Activated CD8-positive, alpha-beta memory T cell treated with anti-CD3 and anti-CD28 coated beads for 48 hours (primary cell): ENCODE measurements at regions not wholly inside any gene's neighbourhood (a gene's known extent, or its start where the extent isn't known, plus 50 kb on each side); places are given as distances from the start of the nearest gene placed in this dataset.

Experiments
- DNase-seq, 3 experiments: peaks; one replicate each; pipeline ENCODE4 v3.0.0-alpha.2; 2020; ENCODE audit warnings: low read depth in 2 of 3, low spot score in 2 of 3

DNA sequence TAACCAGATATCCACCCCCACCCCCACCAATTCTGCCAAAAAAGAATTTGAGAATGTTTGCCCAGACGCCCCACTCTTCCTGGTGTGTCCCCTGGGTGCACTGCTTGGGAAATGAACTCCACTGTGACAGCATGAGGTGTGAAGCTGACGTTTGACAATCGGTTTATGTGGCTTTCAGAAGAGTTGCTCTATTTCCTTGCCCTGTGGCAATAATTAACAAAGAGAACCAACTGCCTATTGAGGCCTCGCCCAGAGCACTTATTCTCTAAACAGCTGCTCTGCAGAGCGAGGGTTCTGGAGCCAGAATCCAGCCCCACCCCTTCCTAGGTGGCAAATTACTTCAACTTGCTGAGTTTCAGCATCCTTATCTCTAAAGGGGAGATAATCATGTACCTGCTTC, 115.8 kb upstream of the SIX3 start:
- no peak for DNase-seq

DNA sequence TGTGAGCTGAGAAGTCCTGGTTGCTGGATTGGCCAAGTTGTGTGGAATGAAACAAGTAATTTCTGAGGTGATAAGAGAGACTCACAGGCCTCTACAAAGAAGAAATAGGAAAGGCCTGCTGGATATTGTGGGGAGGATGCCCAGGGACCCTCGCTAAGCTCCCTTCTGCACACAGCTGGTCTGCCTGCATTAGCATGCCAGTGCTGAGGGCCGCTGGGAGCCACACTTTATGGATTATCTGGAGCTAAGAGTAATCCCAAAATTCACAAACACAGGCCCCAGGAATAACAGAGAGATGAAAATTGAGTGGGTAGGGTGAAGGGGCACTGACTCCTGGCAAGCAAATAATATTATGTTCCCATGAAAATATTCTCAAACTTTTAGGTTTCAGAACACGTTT, 114.9 kb upstream of the SIX3 start:
- no peak for DNase-seq

DNA sequence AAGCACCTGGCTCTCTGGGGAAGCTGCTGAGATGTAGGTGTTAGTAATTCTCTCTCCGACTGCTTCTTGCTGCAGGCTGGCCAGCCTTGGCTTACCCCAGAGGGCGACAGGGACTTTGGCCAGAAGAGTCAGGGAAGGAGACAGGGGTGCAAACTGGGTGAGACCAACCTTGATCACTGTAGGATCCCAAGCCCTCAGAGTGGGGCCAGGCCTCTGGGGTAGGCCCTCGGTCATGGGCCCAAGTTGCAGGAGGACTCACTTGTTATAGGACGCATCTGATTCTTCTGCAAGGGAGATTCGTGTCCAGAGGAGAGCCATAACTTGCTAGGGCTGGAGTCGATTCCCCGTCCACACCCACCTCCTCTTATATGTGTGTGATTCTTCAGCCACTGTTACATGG, 111.7 kb upstream of the SIX3 start:
- no peak for DNase-seq

DNA sequence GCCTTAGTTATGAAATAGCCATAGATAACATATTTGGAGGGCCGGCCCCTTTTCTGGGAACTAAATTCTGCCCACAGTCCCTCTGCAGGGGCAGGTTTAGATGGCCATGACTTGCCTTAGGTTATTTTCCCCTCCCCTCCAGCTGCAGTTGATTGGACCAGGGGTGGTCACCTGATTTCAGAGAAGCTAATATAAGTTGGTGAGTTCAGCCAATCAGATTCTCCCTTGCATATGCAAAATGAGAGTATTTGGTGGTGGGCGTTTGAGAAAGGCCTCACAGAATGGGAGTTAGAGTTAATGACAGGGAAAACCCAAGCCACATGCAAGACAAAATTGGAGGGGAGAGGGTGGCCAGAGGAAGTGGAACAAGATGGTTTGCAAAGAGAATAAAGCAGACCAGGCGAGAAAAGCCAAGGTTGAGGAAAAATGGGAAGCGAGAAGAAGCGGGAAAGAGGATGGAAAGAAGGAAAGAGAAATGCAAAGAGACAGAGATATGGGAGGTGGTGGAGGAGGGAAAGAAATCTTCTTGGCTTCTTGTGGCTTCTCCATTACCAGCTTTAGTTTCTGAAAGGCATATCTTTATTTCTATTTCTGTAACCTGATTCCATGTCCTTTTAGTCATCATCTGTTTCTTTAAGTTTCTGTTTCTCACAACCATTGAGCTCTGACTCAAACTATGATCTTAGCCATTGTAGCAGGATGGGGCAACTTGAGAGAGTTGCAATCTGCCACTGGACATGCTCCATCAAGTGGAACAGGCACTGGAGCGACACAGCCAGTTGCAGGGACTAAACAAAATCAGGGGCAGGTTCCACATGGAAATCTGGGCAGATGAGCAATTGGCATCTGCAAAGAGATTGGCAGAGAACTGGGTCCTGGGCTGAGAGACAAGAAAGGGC, 108.1 kb upstream of the SIX3 start:
- no peak for DNase-seq

DNA sequence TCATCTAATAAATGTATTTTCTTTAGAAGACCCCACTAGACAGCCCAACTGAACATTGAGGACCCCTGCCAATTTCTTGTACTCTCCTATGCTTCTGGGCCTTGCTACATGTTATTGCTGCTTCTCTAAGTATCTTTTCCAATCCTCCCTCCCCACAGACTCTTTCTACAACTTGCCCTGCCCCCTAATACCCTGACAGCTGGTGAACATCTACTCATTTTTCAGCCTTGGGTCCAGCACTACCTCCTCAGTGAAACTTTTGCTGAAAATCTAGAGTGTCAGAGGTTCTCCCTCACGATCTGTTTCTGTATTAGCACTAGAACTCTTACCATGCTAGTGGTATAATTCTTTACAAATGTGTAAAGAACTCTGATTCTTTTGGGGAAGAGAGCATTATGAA, 106.8 kb upstream of the SIX3 start:
- no peak for DNase-seq

DNA sequence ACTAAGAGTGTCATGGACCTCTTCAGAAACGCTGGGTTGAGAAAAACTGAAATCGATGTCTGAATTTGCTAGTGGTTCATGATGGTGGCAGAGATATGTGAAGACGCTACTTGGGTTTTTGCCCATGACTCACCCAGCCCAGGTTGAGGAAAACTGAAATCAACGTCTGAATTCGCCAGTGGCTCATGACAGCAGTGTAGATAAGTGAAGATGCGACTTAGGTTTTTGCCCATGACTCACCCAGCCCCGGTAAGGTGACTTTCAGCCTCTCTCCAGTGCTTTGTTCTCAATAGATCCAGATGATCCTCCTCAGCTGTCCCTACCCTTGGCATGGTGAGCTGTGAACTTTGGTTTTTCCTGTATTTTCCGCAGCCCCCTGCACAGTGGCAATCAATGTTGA, 105.3 kb upstream of the SIX3 start:
- DNase-seq = peak in 2 of 3 experiments; percentile 28 to 30

DNA sequence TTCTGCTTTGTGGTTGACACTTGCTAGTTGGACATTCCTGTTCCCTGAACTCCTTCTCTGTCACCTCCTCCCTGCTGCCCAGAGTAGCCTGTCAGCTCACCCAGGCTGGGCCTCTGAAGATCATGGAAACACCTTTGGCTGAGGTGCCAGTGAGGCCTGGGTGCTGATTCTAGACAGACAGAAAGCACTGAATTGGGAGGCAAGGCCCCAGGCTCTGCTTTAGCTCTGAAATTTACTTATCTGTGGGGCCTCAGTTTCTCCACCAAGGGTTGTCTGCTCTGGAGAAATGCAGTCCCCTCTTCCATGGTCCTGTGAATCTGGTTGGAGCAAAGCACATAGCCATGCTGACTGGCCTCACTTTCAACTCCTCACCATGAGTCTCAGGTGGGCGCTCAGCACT, 104.6 kb upstream of the SIX3 start:
- DNase-seq = no peak

DNA sequence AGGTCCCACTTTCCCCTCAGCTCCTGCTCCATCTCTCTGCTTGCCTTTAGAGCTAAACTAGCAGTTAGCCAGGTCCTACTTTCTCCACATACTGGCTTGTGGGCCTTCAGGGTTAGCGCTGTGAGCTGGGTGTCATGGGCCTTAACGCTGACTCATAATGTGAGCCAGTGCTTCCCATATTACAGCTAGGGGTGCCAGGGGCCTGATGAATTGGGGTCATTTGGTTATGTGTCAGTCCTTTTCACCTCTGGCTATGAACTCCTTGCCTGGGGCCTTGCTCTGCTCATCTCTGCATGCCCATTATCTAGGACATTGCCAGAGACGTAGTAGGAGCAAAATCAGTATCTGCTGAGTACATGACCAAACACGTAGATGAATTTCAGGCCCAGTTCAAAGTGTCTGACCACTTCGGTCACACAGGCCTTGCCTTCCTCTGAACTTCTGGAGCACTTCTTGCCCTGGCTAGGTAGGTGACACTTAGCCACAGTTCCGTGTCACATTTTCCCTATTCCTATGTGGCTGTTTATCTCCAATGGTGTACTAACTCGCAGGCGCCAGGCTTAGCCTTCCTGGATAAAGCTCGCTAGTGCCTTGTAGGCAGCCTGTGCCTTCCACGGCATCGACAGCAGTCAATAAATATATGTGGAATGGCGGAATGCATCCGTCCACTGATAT, 103.2 kb upstream of the SIX3 start:
- DNase-seq = no peak

DNA sequence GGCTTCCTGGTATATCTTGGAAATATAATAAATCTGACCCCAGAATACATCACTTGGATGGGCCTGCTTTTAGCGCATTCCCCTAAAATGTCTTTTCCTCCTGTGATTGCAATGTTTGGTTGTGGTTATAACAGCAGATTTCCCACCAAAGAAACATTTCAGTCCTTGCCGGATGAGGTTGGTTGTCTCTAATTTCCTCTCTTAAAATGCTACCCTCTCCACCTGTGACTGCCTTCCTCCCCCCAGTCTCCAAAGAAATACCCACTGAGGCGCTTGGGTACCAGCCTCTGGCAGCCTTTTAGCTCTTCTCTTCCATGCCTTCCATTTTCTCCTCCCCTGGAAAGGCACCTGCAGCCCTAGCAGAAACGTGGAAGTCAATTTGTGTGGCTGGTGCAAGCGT, 102.1 kb upstream of the SIX3 start:
- no peak for DNase-seq

DNA sequence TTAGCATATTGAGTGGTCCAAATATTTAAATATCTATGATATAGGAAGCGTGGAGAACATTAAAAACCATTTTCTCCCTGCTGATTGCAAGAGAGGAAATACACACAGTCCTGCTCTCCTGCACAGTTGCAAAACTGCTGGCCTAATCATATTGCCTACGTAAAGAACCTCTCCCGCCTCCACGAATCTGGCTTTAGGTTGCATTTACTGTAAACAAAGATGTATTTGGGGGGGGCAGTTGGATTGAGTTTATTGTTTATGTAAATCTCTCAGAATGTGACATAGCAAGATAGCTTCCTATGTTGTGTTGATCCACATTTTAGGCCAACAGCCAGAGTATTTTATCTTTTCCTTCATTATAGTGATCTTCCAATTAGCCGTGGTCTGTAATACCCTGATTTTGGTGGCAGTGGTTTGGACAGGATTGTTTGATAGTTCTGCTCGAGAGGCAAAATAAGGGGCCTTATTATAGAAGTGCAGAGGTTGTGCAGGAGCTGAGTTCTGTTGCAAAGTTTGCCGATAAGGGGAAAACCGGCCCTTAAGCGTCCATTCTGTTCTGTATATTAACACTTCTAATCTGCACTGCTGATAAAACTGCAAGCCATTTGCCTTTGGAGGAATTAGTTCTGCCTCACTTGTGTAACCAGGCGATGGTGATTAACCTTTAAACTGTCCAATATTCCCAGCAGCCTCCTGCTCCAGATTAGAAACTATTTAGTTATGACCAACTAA, 101.6 kb upstream of the SIX3 start:
- no peak for DNase-seq

DNA sequence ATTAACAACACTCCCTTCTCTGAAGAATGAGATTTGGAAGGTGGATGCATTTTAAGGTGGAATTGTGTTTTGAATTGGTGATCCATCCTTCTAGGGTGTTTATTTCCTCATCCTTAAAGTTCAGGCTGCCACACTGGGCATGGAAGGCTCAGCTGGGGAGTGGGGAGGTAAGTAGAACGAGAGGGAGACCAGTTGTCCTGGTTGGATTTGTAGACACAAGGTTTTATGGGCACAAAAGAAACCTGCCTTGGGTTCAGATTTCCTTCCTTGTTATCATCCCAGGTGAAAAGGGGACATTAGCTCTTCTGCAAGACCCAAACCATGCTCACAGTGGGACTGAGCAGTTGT, 101.0 kb upstream of the SIX3 start:
- DNase-seq = no peak

DNA sequence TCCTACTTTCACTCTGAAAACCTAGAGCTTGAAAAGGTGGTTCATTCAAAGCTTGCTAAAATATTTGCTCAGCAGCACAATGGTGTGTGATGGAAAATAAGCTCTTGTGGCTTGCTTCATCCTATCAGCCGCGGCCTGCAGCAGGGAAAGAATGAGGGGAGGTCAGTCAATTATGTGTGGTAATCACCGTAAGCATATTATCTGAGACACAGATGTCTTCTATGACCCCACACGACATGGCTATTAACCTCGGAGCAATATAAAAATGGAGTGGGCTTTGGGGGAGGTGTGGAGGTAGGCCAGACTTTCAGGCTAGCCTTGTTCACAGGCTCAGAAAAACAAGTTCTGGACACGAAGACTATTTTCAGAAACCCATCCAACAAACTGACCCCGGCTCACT, 98.4 kb upstream of the SIX3 start:
- DNase-seq = no peak

DNA sequence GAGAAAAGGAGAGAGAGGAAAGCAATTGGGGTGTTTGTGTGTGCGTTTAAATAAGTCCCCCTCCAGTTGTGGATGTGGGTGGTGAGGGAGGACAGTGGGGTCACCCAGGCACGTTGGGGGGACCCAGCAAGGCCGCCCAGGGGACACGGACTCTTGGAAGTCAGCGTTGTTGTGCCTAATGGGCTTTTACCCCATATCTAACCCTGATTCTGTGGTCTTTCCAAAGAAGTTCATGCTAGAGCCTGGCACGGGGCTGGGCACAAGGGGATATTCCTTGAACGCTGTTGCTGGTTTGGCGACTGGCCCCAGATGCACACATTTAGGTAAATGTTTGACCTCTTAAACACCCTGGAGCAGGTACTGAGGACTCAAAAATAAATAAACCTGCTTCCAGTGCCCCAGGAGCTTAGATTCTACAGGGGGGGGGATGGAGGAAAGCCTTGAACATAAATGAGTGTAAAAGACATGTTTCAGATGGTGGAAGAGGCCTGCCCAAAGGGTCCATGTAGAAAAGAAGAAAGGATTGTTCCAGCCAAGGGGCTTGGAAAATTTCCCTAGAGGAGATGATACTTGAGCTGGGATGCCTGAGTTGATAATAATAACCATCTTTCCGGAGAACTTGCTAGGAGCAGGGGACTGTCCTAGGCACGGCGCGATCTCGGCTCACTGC, 97.7 kb upstream of the SIX3 start:
- DNase-seq = no peak

DNA sequence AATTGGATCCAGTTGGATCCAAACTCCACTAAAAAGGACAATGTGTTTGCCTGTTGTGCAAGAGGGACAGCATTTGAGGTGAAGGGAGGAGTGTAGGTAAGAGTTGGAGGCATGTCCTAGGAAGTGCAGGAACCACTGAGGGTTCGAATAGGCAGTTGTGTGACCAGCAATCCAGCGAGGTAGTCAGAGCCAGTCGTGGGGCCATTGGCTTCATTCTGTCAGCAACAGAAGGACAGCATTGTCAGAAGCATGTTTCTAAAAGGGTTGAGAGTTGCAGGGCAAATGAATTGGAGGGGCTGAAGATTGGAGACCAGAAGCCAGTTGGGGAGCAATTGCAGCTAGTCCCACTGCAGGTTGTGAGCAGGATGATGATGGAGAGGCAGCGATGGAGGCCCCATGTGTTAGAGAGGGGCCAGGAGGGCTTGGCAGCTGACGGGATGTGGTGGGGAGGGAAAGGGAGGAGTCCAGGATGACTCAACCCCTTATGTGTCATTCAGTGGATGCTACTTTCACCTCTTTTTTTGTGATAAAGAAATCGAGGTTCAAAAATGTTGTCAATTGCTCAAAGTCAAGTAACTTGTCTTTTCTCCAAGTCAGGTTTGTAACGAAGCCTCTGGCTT, 96.7 kb upstream of the SIX3 start:
- DNase-seq = no peak

DNA sequence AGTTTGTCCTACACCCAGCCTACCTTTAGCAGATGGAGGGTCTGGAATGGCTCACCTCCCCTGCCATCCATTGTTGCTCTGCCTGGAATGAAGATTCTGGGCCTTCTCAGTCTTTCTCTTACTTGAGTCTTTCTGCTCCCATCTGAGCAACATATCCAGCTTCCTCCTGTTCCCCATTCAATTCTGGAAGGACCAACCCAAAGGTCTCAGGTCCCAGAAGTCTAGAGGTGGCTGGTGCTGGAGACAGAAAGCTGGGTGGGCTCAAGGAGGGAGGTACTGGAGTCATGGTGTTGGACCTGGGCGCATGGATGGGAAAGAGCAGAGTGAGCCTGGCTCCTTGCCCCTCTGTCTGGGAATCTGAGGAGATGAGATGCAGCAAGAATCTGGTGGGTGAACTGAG, 93.5 kb upstream of the SIX3 start:
- no peak for DNase-seq

DNA sequence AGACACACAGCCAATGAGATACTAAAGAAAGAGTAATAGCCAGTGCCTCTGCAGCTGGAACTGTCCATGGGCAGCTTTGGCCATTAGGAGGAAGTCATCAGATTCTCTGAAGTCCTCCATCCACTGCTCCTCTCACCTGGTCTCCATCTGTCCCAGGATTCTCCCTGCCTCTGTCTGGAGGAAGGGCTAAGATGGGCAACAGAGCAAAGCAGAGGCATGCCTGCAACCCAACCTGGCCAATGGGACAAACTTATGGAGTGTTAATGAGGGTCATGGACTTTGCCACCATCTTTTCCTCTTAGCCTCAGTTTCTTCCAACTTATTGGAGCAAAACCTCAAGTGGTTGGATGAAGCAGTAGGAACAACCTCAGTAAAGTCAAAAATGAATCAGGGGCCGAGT, 91.5 kb upstream of the SIX3 start:
- DNase-seq = no peak

DNA sequence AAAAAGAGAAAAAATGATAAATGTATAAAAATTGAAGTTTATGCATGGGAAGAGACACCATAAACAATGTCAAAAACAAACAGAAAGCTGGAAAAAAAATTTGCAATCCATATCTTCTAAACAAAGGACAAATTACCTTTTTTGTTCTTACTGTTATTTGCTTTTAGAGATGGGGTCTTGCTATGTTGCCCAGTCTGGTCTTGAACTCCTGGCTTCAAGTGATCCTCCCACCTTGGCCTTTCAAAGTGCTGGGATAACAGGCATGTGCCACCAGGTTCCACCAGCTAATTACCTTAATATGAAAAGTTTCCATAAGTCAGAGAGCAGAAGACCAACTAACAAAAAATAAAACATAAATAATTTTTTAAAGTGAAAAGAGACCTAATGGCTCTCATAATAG, 90.0 kb upstream of the SIX3 start:
- no peak for DNase-seq

DNA sequence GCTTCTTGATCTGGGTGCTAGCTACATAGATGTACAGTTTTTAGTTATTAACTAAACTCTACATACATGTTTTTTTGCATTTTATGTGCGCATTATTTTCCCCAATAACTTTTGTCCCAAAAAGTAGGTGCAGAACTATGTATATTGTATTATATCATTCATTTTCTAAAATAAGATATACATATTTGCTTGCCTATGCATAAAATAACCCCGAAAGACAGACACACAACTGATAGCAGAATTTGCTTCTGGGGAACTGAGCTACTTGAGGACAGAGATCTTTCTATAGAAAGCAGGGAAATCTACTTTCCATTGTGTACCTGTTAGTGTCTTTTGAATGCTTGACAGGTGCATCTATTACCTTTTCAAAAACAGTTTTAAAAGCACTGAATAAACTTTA, 88.9 kb upstream of the SIX3 start:
- DNase-seq = no peak

DNA sequence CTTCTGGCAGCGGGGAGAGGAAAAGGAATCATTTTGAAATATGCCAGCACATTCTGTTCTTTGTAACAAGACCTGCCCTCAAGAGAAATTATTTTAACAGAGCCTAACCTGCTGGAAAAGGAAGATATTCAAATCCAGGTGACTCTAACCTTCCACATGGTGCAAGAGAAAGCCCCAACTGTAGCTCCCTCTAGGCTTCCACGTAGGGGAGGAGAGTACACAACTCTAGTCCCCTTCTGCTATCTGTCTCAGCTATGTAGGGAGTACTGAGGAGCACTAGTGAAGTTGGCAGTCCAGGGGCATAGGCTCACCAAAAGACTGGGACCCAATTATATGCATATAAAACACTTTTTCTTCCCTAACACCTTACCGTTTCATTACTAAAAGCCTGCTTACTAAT, 82.2 kb upstream of the SIX3 start:
- DNase-seq = no peak

DNA sequence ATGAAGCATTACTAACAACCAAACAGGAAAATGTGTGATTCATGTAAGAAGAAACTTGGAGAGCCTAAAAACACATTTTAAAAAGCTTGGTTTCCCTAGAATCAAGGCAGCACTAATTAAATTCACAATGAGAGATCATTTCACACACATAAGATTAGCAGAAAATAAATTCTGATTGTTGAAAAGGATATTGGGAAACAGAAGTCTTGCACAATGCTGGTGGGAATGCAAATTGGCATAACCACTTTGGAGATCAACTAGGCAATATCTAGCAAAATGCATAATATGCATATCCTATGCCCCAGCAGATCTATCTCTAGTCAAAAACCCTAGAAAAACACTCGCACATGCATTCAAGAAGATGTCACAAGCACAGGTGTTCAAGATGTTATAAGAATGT, 75.3 kb upstream of the SIX3 start:
- no peak for DNase-seq

DNA sequence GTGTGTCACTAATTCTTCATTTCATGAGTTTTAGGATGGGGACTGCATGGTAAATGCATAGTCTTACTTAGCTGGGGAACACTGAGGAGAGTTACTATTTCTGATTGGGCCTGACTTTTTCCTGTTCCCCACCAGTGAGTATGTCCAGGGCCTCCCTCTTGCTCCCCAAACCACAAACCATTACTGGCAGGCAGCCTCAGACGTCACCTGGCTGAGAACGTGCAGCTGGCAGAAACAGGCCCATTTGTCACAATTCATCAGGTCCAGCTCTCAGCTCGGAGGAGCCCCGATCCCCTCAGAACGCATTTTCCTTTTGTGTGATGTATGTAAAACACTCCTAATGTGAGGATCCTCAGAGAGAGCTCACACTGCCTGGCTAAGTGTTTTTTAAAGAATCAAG, 71.7 kb upstream of the SIX3 start:
- no peak for DNase-seq
